CMK (cell line): ENCODE measurements at regions not wholly inside any gene's neighbourhood (a gene's known extent, or its start where the extent isn't known, plus 50 kb on each side); places are given as distances from the start of the nearest gene placed in this dataset.
"Not testable (repeated sequence)": the region's sequence is repeated elsewhere in the genome, so short reads cannot be mapped to it uniquely, and the experiment has no call there.

Source experiments
- DNase-seq: peaks from one replicate; pipeline ENCODE4 v3.0.0-alpha.2; 2010; ENCODE audit warnings: low read depth

- DNase-seq: no peak
Observed at GRCh38 chr9:102728946-102729345, 266.2 kb upstream of the CYLC2 start.

GRCh38 chr9:102714184-102714583, 280.9 kb upstream of the CYLC2 start:
- no peak for DNase-seq

- not testable (repeated sequence) for DNase-seq
Observed at GRCh38 chr9:102712910-102713309, 282.2 kb upstream of the CYLC2 start.

- no peak for DNase-seq
Observed at GRCh38 chr9:102700936-102701335, 294.2 kb upstream of the CYLC2 start.

GRCh38 chr9:102669220-102669619, 325.9 kb upstream of the CYLC2 start:
- no peak for DNase-seq

GRCh38 chr9:102652471-102652870, 342.7 kb upstream of the CYLC2 start:
- no peak for DNase-seq

GRCh38 chr9:102650896-102651295, 344.2 kb upstream of the CYLC2 start:
- no peak for DNase-seq

- no peak for DNase-seq
Observed at GRCh38 chr9:102642651-102643050, 352.5 kb upstream of the CYLC2 start.

- DNase-seq: no peak
Observed at GRCh38 chr9:102631559-102631958, 363.6 kb upstream of the CYLC2 start.

- DNase-seq: no peak
Observed at GRCh38 chr9:102609461-102609860, 385.7 kb upstream of the CYLC2 start.

- DNase-seq: not testable (repeated sequence)
Observed at GRCh38 chr9:102603198-102604195, 391.6 kb upstream of the CYLC2 start.

GRCh38 chr9:102594241-102594640, 400.9 kb upstream of the CYLC2 start:
- DNase-seq: no peak

GRCh38 chr9:102587281-102587680, 407.9 kb upstream of the CYLC2 start:
- no peak for DNase-seq

GRCh38 chr9:102569436-102569835, 425.7 kb upstream of the CYLC2 start:
- no peak for DNase-seq

- DNase-seq: no peak
Observed at GRCh38 chr9:102551346-102551745, 443.8 kb upstream of the CYLC2 start.

GRCh38 chr9:102550886-102551285, 444.2 kb upstream of the CYLC2 start:
- DNase-seq: no peak

GRCh38 chr9:102550266-102550665, 444.9 kb upstream of the CYLC2 start:
- DNase-seq: no peak

GRCh38 chr9:102534031-102534430, 461.1 kb upstream of the CYLC2 start:
- no peak for DNase-seq

- no peak for DNase-seq
Observed at GRCh38 chr9:102521097-102521755, 473.9 kb upstream of the CYLC2 start.

GRCh38 chr9:102519423-102519822, 475.7 kb upstream of the CYLC2 start:
- DNase-seq: no peak

- DNase-seq: no peak
Observed at GRCh38 chr9:102518324-102518723, 476.8 kb upstream of the CYLC2 start.

- no peak for DNase-seq
Observed at GRCh38 chr9:102514541-102514940, 480.6 kb upstream of the CYLC2 start.

- DNase-seq: no peak
Observed at GRCh38 chr9:102507044-102507687, 488.0 kb upstream of the CYLC2 start.
